ENCODE measurements at regions not wholly inside any gene's neighbourhood (a gene's known extent, or its start where the extent isn't known, plus 50 kb on each side); places are given as distances from the start of the nearest gene placed in this dataset.

GRCh38 chr18:73060666-73061288 lies 193.0 kb upstream of the NETO1 start:
- Histone ChIP-seq H4K20me1 (ENCODE audit: insufficient read depth, low read length) (no peaks in the 10 kb centered on the region), H3K4me1 (ENCODE audit: low read length) (no peaks in the 10 kb centered on the region), H3K4me2 (ENCODE audit: low read length) (no peak overlapping the region), H3K27me3 (ENCODE audit: low read depth, low read length) (peaks cover 3% of the 10 kb centered on the region; the same call in 1 of the 2 replicates), H3K36me3 (replicated peaks; ENCODE audit: low read depth, low read length) (no peaks in the 10 kb centered on the region), H2AFZ (ENCODE audit: low read depth, low read length) (no peak overlapping the region), H3K79me2 (ENCODE audit: low read length) (no peaks in the 10 kb centered on the region), H3K4me3 (ENCODE audit: low read length) (no peak overlapping the region), H3K27ac (ENCODE audit: low read length) (no peak overlapping the region), H3K9me3 (ENCODE audit: insufficient read depth, low read length) (no peaks in the 10 kb centered on the region), H3K9ac (ENCODE audit: low read length) (no peak overlapping the region)
- TF ChIP-seq EZH2phosphoT487 (IDR thresholded peaks at IDR 0.05; ENCODE audit: low read depth) (no peak), CTCF (IDR thresholded peaks at IDR 0.05; ENCODE audit: low read depth, low read length) (no peak)

- no peak overlapping the region for H3K9ac ChIP-seq (ENCODE audit: low read length)
- TF ChIP-seq CTCF (IDR thresholded peaks at IDR 0.05; ENCODE audit: low read depth, low read length) = no peak
- H3K9me3 ChIP-seq (ENCODE audit: insufficient read depth, low read length) = no peaks in the 10 kb centered on the region
- H3K79me2 ChIP-seq (ENCODE audit: low read length) = no peaks in the 10 kb centered on the region
- H3K4me3 ChIP-seq (ENCODE audit: low read length) = no peak overlapping the region
- H3K4me2 ChIP-seq (ENCODE audit: low read length) = no peak overlapping the region
- H3K27me3 ChIP-seq (ENCODE audit: low read depth, low read length) = no peaks in the 10 kb centered on the region
- no peaks in the 10 kb centered on the region for H4K20me1 ChIP-seq (ENCODE audit: insufficient read depth, low read length)
- no peak overlapping the region for H3K27ac ChIP-seq (ENCODE audit: low read length)
- H2AFZ ChIP-seq (ENCODE audit: low read depth, low read length) = no peak overlapping the region
- H3K4me1 ChIP-seq (ENCODE audit: low read length) = no peaks in the 10 kb centered on the region
- H3K36me3 ChIP-seq (replicated peaks; ENCODE audit: low read depth, low read length) = no peaks in the 10 kb centered on the region
These were observed 191.5 kb upstream of the NETO1 start for GRCh38 chr18:73059280-73059679.

GRCh38 chr18:73047688-73048087 lies 179.9 kb upstream of the NETO1 start:
- Histone ChIP-seq H3K36me3 (replicated peaks; ENCODE audit: low read depth, low read length) (no peaks in the 10 kb centered on the region), H3K9me3 (ENCODE audit: insufficient read depth, low read length) (peaks cover 4% of the 10 kb centered on the region; the same call in 1 of the 2 replicates), H3K9ac (ENCODE audit: low read length) (no peak overlapping the region), H3K4me3 (ENCODE audit: low read length) (no peak overlapping the region), H4K20me1 (ENCODE audit: insufficient read depth, low read length) (no peaks in the 10 kb centered on the region), H3K79me2 (ENCODE audit: low read length) (no peaks in the 10 kb centered on the region), H3K27ac (ENCODE audit: low read length) (no peak overlapping the region), H3K27me3 (ENCODE audit: low read depth, low read length) (no peaks in the 10 kb centered on the region), H3K4me2 (ENCODE audit: low read length) (no peak overlapping the region), H2AFZ (ENCODE audit: low read depth, low read length) (no peak overlapping the region), H3K4me1 (ENCODE audit: low read length) (no peaks in the 10 kb centered on the region)
- TF ChIP-seq CTCF (IDR thresholded peaks at IDR 0.05; ENCODE audit: low read depth, low read length) = no peak
- no peak for TF ChIP-seq EZH2phosphoT487 (IDR thresholded peaks at IDR 0.05; ENCODE audit: low read depth)

GRCh38 chr18:73045037-73045436 lies 177.2 kb upstream of the NETO1 start:
- peaks cover 4% of the 10 kb centered on the region; the same call in 1 of the 2 replicates for H3K9me3 ChIP-seq (ENCODE audit: insufficient read depth, low read length)
- no peaks in the 10 kb centered on the region for H3K36me3 ChIP-seq (replicated peaks; ENCODE audit: low read depth, low read length)
- H2AFZ ChIP-seq (ENCODE audit: low read depth, low read length) = no peak overlapping the region
- no peaks in the 10 kb centered on the region for H3K27me3 ChIP-seq (ENCODE audit: low read depth, low read length)
- TF ChIP-seq EZH2phosphoT487 (IDR thresholded peaks at IDR 0.05; ENCODE audit: low read depth) (no peak), CTCF (IDR thresholded peaks at IDR 0.05; ENCODE audit: low read depth, low read length) (no peak)
- no peak overlapping the region for H3K27ac ChIP-seq (ENCODE audit: low read length)
- H3K4me2 ChIP-seq (ENCODE audit: low read length) = no peak overlapping the region
- H3K4me3 ChIP-seq (ENCODE audit: low read length) = no peak overlapping the region
- no peaks in the 10 kb centered on the region for H3K79me2 ChIP-seq (ENCODE audit: low read length)
- no peaks in the 10 kb centered on the region for H4K20me1 ChIP-seq (ENCODE audit: insufficient read depth, low read length)
- H3K9ac ChIP-seq (ENCODE audit: low read length) = no peak overlapping the region
- H3K4me1 ChIP-seq (ENCODE audit: low read length) = no peaks in the 10 kb centered on the region

Measured in OCI-LY3 (cell line).